Breast epithelium (tissue), 3 donors: ENCODE measurements at regions not wholly inside any gene's neighbourhood (a gene's known extent, or its start where the extent isn't known, plus 50 kb on each side); places are given as distances from the start of the nearest gene placed in this dataset.

Experiments
- POLR2A ChIP-seq: fragments of 450-650 bp; IDR thresholded peaks from one replicate; pipeline ENCODE4 v1.6.1; 2016; ENCODE audit warnings: antibody characterized with exemption, mild to moderate bottlenecking, moderate library complexity
- POLR2AphosphoS5 ChIP-seq, 3 donors: sonication (generic); formaldehyde crosslinking; IDR thresholded peaks; one replicate each; pipeline ENCODE4 v1.6.1; 2017; ENCODE audit warnings: antibody characterized with exemption in 3 of 3
- TF ChIP-seq, protein P1 (sequence below), 3 donors: fragments of 450-650 bp; IDR thresholded peaks; one replicate each; pipeline ENCODE4 v1.5.1; 2016 to 2017; ENCODE audit warnings: antibody characterized with exemption in 3 of 3, mild to moderate bottlenecking in 3 of 3, moderate library complexity in 3 of 3

- TF ChIP-seq, protein P1, sequence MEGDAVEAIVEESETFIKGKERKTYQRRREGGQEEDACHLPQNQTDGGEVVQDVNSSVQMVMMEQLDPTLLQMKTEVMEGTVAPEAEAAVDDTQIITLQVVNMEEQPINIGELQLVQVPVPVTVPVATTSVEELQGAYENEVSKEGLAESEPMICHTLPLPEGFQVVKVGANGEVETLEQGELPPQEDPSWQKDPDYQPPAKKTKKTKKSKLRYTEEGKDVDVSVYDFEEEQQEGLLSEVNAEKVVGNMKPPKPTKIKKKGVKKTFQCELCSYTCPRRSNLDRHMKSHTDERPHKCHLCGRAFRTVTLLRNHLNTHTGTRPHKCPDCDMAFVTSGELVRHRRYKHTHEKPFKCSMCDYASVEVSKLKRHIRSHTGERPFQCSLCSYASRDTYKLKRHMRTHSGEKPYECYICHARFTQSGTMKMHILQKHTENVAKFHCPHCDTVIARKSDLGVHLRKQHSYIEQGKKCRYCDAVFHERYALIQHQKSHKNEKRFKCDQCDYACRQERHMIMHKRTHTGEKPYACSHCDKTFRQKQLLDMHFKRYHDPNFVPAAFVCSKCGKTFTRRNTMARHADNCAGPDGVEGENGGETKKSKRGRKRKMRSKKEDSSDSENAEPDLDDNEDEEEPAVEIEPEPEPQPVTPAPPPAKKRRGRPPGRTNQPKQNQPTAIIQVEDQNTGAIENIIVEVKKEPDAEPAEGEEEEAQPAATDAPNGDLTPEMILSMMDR (IDR thresholded peaks at IDR 0.05), result no peak
- no peak for TF ChIP-seq POLR2A
- no peak for TF ChIP-seq POLR2AphosphoS5 (IDR thresholded peaks at IDR 0.05)
These were observed 77.2 kb upstream of the OTOS start for GRCh38 chr2:240217431-240218301.
